Common myeloid progenitor, CD34-positive (primary cell): ENCODE measurements at regions not wholly inside any gene's neighbourhood (a gene's known extent, or its start where the extent isn't known, plus 50 kb on each side); places are given as distances from the start of the nearest gene placed in this dataset.

Source experiments
- CTCF ChIA-PET: fragments of 350-600 bp; sonication (Branson Sonifier 250); formaldehyde crosslinking; loops from one replicate; lab custom pipeline; 2021; ENCODE audit warnings: antibody characterized with exemption; lab: Charles Lee
- POLR2A ChIA-PET: fragments of 350-600 bp; sonication (Branson Sonifier 250); formaldehyde crosslinking; loops from one replicate; lab custom pipeline; 2021; ENCODE audit warnings: antibody characterized with exemption; lab: Charles Lee
- DNase-seq, 3 donors: peaks; one replicate each; pipeline versions ENCODE4 v3.0.0 to v3.0.0-alpha.2; 2013
- H3K27ac ChIP-seq, 2 experiments: 1 replicate in 1 of 2; 2 replicates in 1 of 2; pipeline ENCODE4 v1.7.0; 2013; ENCODE audit warnings: inconsistent platforms in 2 of 2, low read length in 2 of 2, mild to moderate bottlenecking in 2 of 2, low read depth in 1 of 2, moderate library complexity in 1 of 2; ENCODE audit not compliant: severe bottlenecking in 2 of 2, insufficient read depth in 1 of 2, poor library complexity in 1 of 2
- H3K27me3 ChIP-seq, 5 experiments: replicated peaks in 2 of 5; 1 replicate in 3 of 5; 2 replicates in 2 of 5; pipeline versions ENCODE4 v1.6.1 to v1.7.0; 2013; ENCODE audit warnings: low read length in 4 of 5, mild to moderate bottlenecking in 2 of 5, moderate library complexity in 2 of 5, inconsistent platforms in 1 of 5; ENCODE audit not compliant: insufficient read depth in 5 of 5, control insufficient read depth in 4 of 5
- H3K36me3 ChIP-seq, 4 experiments: 1 replicate in 2 of 4; 2 replicates in 2 of 4; pipeline versions ENCODE4 v1.6.1 to v1.7.0; 2013; ENCODE audit warnings: low read length in 3 of 4, control low read depth in 1 of 4, mild to moderate bottlenecking in 1 of 4; ENCODE audit not compliant: control insufficient read depth in 4 of 4, insufficient read depth in 4 of 4
- H3K4me1 ChIP-seq, 4 experiments: 1 replicate in 3 of 4; 2 replicates in 1 of 4; pipeline versions ENCODE4 v1.6.1 to v1.7.1; 2013; ENCODE audit warnings: low read length in 3 of 4, mild to moderate bottlenecking in 3 of 4, control low read depth in 1 of 4, inconsistent platforms in 1 of 4, moderate library complexity in 1 of 4; ENCODE audit not compliant: control insufficient read depth in 4 of 4, insufficient read depth in 4 of 4; ENCODE audit errors: control extremely low read depth in 1 of 4
- H3K4me3 ChIP-seq, 7 experiments: 1 replicate in 4 of 7; 2 replicates in 3 of 7; pipeline versions ENCODE4 v1.5.1 to v1.7.0; 2013; ENCODE audit warnings: mild to moderate bottlenecking in 7 of 7, low read length in 6 of 7, moderate library complexity in 6 of 7, inconsistent platforms in 2 of 7, low read depth in 2 of 7, control low read depth in 1 of 7; ENCODE audit not compliant: insufficient read depth in 4 of 7, control insufficient read depth in 1 of 7; ENCODE audit errors: extremely low read depth in 1 of 7
- H3K9me3 ChIP-seq, 5 experiments: 1 replicate in 4 of 5; 2 replicates in 1 of 5; pipeline versions ENCODE4 v1.6.1 to v1.7.1; 2013; ENCODE audit warnings: low read length in 4 of 5, mild to moderate bottlenecking in 2 of 5, inconsistent platforms in 1 of 5, low read depth in 1 of 5, moderate library complexity in 1 of 5; ENCODE audit not compliant: control insufficient read depth in 4 of 5, insufficient read depth in 2 of 5; ENCODE audit errors: control extremely low read depth in 1 of 5
- WGBS: methylation state at CpG from one replicate; pipeline ENCODE4 v1.1.5; 2013; ENCODE audit not compliant: insufficient coverage; 5-methylcytosine and 5-hydroxymethylcytosine counted together

DNA sequence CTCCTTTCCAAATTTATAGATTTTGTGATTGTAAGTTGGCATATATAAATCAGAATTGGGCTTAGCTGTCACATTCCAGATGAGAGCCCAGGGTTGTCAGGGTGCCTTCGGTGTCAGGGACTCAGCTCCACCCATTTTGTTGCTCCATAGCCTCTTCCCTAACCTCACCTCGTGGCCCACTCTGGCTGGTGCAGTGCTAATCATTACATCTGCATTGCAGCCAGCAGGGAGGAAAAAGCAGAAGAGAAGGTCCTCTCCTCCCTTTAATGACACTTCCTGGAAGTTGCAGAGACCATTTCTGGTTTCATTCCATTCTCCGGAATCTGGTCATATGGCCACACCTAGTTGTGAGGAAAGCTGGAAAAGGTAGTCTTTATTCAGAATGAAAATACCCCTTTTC lies 113.3 kb downstream of the CCT6B start:
- ChIA-PET CTCF (no interaction called here), POLR2A (no interaction called here)
- Histone ChIP-seq H3K27ac (no peak overlapping the region), H3K4me3 (no peak overlapping the region), H3K4me1 (peaks cover 0 to 8% (median 4%) of the 10 kb centered on the region in 4 experiments), H3K36me3 (no peaks in the 10 kb centered on the region), H3K9me3 (no peaks in the 10 kb centered on the region), H3K27me3 (peaks cover 0 to 4% (median 0%) of the 10 kb centered on the region in 5 experiments)
- DNase-seq: no peak
- 49% methylated on average over 2 of the region's 3 CpGs for WGBS

DNA sequence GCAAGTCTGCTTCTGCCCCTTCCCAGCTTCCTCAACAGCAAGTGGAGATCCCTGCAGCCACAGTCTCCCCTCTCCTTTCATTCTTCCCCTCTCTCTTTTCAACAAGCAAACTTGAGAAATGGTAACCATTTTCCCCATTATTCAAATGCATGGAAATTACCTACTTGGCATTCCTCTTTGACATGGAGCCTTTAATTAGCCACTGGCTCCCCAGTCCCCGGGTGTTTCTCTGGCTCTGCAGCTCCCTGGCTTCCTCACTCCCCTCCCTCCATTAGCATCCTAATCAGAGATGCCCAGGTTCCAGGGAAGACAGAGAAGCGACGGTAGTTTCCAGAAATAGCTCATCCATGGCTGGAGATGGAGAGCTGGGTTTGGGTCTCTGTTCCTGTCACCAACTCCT lies 116.0 kb downstream of the CCT6B start:
- no peak overlapping the region for H3K27ac ChIP-seq
- no peak for DNase-seq
- no peaks in the 10 kb centered on the region for H3K36me3 ChIP-seq
- POLR2A ChIA-PET: no interaction called here
- H3K4me3 ChIP-seq: no peak overlapping the region
- 83% methylated on average over 3 of the region's 3 CpGs for WGBS
- no peaks in the 10 kb centered on the region for H3K9me3 ChIP-seq
- CTCF ChIA-PET: interaction anchor here (1.0 kb wide), 1 partner anchor 13 kb away, joined by 3 read pairs; no protein-coding TSS in a partner anchor
- peaks cover 0 to 4% (median 0%) of the 10 kb centered on the region in 5 experiments for H3K27me3 ChIP-seq
- peaks cover 0 to 28% (median 16%) of the 10 kb centered on the region in 4 experiments for H3K4me1 ChIP-seq

DNA sequence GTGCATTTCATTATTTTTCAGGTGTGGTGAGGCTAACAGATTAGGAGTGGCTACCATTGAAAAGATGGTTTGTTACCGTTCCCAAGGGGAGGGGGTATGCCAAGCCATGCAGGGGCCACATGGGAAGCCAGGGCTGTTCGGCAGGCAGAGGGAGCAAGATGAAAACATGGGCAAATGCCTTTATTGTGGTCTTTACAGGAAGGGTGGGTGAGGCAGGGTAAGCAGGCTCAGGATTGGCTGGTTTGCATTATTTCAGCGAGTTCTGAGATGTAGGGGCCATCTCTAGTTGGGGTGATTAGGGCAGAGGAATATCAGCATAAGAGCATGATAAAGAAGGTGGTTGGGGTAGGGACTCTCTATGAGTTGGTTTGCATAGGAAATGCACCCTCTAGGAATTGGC lies 117.6 kb downstream of the CCT6B start:
- no peak for DNase-seq
- H3K36me3 ChIP-seq: no peaks in the 10 kb centered on the region
- ChIA-PET CTCF (no interaction called here), POLR2A (no interaction called here)
- H3K9me3 ChIP-seq: no peaks in the 10 kb centered on the region
- H3K4me3 ChIP-seq: no peak overlapping the region
- 84% methylated on average over 3 of the region's 3 CpGs for WGBS
- H3K27ac ChIP-seq: no peak overlapping the region
- peaks cover 0 to 25% (median 13%) of the 10 kb centered on the region in 4 experiments for H3K4me1 ChIP-seq
- H3K27me3 ChIP-seq: peaks cover 0 to 6% (median 0%) of the 10 kb centered on the region in 5 experiments

DNA sequence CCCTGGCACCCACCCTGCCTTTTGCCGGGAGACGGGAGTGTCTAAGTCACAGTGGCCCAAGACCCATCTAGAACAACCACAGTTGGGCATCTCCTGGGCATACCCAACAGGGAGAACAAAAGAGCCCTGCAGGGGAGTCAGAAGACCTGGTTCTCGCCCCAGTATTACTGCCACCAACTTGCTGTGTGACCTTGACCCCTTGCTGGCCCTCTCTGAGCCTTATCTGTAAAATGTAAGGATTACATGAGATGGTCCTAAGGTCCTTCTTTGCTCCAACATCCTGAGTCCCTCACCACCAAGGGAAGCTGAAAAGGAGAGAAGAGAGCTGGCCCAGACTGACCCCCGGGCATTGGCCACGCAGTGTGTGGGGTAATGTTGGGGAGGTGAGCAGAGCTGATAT lies 119.0 kb downstream of the CCT6B start:
- DNase-seq: no peak
- no peak overlapping the region for H3K4me3 ChIP-seq
- no peaks in the 10 kb centered on the region for H3K9me3 ChIP-seq
- ChIA-PET POLR2A (no interaction called here), CTCF (no interaction called here)
- H3K27me3 ChIP-seq: peaks cover 0 to 6% (median 0%) of the 10 kb centered on the region in 5 experiments
- WGBS: 100% methylated on average over 3 of the region's 5 CpGs
- H3K36me3 ChIP-seq: no peaks in the 10 kb centered on the region
- no peak overlapping the region for H3K27ac ChIP-seq
- H3K4me1 ChIP-seq: peaks cover 0 to 25% (median 13%) of the 10 kb centered on the region in 4 experiments

DNA sequence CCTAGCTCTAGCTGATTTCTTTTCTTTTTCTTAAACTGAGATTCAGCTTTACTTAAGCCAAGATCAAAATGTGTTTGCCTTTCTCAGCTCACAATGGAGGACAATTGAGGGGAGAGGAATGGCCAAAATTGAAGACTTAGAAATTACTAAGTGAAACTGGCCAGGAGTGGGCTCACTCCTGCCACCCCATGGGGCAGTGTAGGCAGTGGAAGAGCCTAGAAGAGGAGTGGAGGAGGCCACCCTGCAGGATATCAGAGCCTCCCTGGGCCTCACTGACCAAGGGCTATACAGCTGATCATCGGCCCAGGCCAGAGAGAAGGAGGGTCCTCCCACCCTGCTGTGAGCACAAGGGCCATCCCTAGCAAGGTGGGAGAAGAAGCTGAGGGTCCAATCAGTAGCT lies 119.8 kb downstream of the CCT6B start:
- H3K9me3 ChIP-seq: no peaks in the 10 kb centered on the region
- peaks cover 0 to 25% (median 13%) of the 10 kb centered on the region in 4 experiments for H3K4me1 ChIP-seq
- H3K4me3 ChIP-seq: no peak overlapping the region
- no peaks in the 10 kb centered on the region for H3K36me3 ChIP-seq
- WGBS: 83% methylated on average over 1 of the region's 1 CpG
- POLR2A ChIA-PET: no interaction called here
- no peak for DNase-seq
- CTCF ChIA-PET: interaction anchor here (1.3 kb wide), 1 partner anchor 12 kb away, joined by 5 read pairs; no protein-coding TSS in a partner anchor
- peaks cover 0 to 7% (median 0%) of the 10 kb centered on the region in 5 experiments for H3K27me3 ChIP-seq
- H3K27ac ChIP-seq: no peak overlapping the region

DNA sequence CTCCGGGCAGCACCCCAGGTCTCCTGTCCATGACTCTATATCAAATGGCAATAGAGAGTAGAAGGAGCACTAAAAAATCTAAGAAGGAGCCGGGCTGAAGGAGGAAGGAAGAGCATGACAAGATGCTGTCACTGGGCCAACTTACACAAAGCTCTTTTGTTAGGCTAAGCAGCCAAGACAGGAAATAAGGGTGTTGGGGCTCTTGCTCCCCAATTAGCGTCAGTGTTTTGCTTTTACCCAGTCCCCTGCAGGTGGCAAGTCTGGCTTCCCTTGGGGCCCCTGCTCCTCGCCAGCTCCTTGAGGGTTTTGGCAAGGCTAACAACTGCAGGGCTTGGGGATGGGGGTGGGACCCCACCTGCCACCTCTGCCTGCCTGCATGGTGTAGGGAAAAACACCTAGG lies 120.5 kb downstream of the CCT6B start:
- H3K9me3 ChIP-seq: no peaks in the 10 kb centered on the region
- DNase-seq: peak; percentile 25 to 82 (median 73)
- peaks cover 0 to 7% (median 0%) of the 10 kb centered on the region in 5 experiments for H3K27me3 ChIP-seq
- H3K27ac ChIP-seq: no peak overlapping the region
- peaks cover 0 to 27% (median 15%) of the 10 kb centered on the region in 4 experiments for H3K4me1 ChIP-seq
- POLR2A ChIA-PET: no interaction called here
- CTCF ChIA-PET: interaction anchor here (1.3 kb wide), 1 partner anchor 12 kb away, joined by 5 read pairs; no protein-coding TSS in a partner anchor
- no peaks in the 10 kb centered on the region for H3K36me3 ChIP-seq
- 16% methylated on average over 4 of the region's 4 CpGs for WGBS
- H3K4me3 ChIP-seq: no peak overlapping the region

DNA sequence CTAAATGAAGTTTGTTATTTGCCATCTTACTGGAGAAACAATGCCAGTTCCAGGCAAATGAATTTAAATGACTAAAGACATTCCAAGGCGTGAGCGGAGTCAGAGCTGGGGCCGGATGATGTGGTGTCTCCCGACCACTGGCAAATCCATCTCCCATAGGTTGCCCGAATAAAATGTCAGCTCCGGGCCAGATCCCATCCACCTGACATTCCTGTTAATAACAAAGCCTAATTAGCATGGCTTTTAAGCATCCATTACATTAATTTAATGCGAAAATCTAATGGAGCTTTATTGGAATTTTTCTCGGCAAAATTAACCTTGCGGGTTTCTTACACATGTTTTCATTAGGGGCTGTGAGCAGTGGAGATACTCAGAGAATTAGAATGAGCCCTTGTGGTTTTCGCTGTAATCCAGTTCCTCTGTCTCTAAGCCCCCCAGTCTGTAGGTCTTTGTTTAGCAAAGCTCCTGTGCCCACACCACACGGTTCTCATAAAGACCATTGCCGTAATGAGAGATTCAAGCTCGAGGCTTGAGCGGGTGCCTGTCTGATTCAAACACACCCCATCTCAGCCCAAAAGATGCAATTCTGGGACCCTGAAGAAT lies 123.3 kb downstream of the CCT6B start:
- ChIA-PET POLR2A (no interaction called here), CTCF (interaction anchor here (0.9 kb wide), 1 partner anchor 9 kb away, joined by 3 read pairs; no protein-coding TSS in a partner anchor)
- H3K27me3 ChIP-seq: peaks cover 0 to 5% (median 0%) of the 10 kb centered on the region in 5 experiments
- H3K4me1 ChIP-seq: peaks cover 0 to 30% (median 15%) of the 10 kb centered on the region in 4 experiments
- 96% methylated on average over 8 of the region's 14 CpGs for WGBS
- no peak for DNase-seq
- H3K27ac ChIP-seq: no peak overlapping the region
- no peak overlapping the region for H3K4me3 ChIP-seq
- no peaks in the 10 kb centered on the region for H3K9me3 ChIP-seq
- no peaks in the 10 kb centered on the region for H3K36me3 ChIP-seq
